ENCODE measurements at regions not wholly inside any gene's neighbourhood (a gene's known extent, or its start where the extent isn't known, plus 50 kb on each side); places are given as distances from the start of the nearest gene placed in this dataset.
"Not testable (repeated sequence)": the region's sequence is repeated elsewhere in the genome, so short reads cannot be mapped to it uniquely, and the experiment has no call there.

DNA sequence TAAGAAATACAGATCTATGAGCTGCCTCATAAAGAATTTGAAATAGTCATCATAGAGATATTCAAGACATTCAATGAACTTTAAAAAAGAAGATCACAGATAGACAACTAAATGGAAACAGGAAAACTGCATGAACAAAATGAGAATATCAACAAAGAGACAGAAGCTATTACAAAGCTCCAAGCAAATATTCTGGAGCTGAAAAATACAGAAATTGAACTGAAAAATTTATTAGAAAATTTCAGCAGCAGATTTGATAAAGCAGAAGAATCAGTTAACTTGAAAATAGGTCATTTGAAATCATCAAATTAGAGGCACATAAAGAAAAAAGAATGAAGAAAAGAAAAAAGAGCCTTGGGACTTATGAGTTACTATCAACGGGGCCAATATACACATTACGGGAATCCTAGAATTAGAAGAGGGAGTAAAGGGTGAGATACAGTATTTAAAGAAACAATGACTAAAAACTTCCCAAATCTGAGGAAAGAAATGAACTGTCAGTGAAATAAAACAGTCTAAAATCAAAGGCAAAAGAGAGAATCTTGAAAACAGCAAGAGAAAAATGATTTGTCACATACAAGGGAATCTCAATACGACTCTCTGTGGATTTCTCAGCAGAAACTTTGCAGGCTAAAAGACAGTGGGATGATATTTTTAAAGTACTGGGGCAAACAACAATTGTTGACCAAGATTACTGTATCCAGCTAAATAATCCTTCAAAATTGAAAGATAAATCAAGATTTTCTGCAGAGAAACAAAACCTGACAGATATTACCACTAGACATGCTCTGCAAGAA lies 641.6 kb downstream of the ANKRD50 start:
- no peak for DNase-seq

- not testable (repeated sequence) for DNase-seq
These were observed 637.3 kb downstream of the ANKRD50 start for GRCh38 chr4:124075276-124075675.

- no peak for DNase-seq
These were observed 633.3 kb downstream of the ANKRD50 start for GRCh38 chr4:124079174-124079780.

GRCh38 chr4:124083711-124084110 lies 628.8 kb downstream of the ANKRD50 start:
- DNase-seq = no peak

- no peak for DNase-seq
These were observed 626.9 kb downstream of the ANKRD50 start for GRCh38 chr4:124085561-124086180.

GRCh38 chr4:124090021-124090420 lies 622.5 kb downstream of the ANKRD50 start:
- no peak for DNase-seq

DNA sequence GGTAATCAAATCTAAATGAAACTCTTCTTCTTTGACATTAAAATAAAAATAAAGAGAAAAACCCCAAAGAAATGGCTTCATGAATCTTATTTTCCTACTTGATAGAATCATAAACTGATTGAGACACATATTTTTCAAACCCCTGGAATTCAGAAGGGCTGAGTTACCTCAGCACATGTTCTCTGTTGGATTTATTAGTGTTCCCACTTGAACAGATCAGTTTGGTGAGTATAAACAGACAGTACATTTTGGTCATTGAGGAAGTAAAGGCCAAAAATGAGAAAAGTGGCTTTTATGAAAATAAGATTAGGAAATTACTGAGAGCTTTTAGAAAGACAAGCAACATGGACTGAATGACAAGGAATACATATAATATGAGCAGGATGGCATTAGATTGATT lies 620.4 kb downstream of the ANKRD50 start:
- DNase-seq = no peak

DNA sequence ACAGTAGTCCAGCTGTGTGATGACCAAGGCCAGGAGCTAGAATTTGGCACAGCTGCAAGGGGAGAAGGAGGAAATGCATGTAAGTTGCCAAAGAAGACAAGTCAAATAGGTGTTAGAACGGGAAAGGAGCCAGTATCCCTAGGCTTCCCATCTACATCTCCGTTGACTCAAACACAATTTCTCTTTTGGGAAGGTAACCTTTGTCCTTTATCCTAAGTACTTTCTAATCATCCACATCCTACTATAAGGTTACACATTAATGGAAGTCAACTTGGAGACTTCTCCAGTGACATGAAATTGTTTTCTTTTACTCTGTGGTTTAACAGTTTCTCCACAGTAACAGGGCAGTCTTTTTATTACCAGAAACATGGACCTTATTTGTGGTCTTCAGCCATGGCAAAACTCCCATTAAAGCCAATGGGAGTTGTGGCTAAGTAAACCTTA lies 620.0 kb downstream of the ANKRD50 start:
- no peak for DNase-seq

DNA sequence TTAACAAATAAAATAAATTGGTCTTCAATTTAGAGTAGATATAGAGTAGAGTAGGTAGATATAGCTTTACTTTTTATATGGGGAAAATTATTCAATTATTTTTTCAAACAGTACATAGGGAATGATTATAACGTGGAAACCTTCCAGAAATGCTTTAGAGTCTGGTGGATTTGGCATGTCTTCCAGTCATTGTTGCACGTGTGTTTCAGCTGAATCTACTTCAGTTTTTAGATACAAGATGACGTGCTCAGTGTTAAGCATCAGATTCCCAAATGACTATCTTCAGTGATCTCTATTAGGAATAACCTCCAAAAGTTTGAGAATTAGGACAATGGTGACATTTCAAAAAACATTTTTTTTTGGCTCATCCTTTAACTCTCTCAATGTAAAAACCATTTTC lies 616.9 kb downstream of the ANKRD50 start:
- DNase-seq = no peak

DNA sequence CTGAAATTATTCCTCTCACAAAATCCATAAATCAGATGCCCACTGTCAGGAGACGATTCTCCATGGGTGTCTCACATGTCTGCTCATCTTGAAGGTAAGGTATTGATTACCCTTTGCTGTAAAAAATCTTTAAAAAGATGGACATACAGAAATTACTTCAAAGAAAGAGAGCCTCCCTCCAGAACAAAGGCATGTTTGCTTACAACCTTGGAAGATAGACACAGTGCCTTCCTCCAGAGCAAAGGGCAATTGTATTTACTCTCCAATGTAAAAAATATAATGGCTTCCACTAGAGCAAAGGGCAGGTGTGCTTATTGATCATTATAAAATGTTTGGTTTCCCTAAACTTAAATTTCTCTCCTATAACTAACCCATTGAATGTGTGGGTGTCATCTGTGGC lies 616.2 kb downstream of the ANKRD50 start:
- DNase-seq = no peak

- DNase-seq = no peak
These were observed 615.1 kb downstream of the ANKRD50 start for GRCh38 chr4:124097447-124097846.

DNA sequence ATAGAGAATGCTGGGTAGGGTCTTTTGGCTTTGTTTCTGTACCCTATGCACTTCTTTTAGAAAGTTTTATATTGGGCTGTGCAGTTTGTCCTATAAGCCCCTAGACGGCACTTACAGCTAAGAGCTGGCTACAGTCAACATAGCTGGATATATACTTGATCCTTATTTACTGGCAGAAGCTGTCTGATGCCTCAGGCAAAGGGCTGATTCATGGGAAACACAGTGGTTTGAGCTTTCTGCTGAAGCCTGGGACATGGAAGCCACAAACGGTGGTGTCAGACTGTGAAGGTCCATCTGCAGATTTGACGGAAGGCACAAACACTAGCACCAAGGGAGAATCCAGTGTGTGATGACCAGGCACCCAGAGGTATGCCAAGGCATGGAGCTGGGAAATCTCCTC lies 608.4 kb downstream of the ANKRD50 start:
- no peak for DNase-seq

GRCh38 chr4:124104628-124105027 lies 607.9 kb downstream of the ANKRD50 start:
- DNase-seq = no peak

DNA sequence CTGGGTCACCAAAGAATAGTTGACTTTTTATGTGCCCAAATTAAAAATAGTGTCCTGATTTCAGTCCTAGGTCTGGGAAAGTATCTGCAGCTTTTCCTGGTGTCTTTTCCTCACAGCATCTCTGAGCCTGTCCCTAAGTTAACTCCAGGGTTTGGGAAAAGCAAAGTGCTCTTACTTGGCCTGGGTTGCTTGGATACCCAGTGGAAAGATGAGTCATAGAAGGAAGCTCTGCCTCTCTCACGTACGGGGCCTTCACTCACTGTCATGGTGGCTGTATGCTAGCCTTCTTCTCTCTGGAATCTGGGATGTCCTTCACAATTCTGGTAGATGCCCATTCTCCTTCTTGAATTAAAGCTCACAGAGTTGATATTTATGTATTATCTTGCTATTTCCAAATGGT lies 607.3 kb downstream of the ANKRD50 start:
- DNase-seq = no peak

DNA sequence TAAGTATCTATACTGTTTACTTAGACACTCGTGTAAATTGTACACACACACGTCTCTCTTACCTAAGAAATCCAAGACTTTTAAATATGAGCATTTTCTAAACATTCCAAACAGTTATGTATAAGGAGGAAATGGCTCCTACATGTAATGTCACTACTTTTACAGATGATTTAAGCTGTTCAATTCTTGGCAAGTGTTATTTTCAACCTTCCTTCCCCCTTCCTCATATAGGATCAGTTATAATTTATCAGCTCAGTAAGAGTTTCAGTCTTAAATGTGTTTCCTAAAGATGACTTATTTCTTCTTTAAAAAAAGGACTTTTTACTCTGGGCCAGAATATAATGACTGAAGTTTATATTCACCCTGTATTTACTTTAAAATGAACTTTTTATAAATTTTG lies 601.1 kb downstream of the ANKRD50 start:
- no peak for DNase-seq

GRCh38 chr4:124111922-124112321 lies 600.6 kb downstream of the ANKRD50 start:
- no peak for DNase-seq

DNA sequence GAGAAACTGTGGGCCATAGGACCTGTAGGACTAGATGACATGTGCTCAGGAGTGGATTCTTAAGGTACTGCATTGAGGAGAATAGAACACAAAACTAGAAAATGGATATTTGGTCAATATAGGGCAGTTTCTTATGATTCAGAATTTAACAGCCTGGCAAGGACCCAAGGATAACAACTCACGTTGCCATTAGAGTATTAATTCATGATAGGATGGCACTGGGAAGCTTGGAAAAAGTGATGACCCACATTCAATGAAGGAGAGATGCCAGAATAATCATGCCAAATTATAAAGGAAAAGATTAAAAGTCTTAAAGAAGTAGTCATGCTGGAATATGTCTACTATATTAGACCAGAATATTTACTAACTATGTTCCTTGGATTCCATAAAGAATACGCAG lies 594.5 kb downstream of the ANKRD50 start:
- DNase-seq = no peak

- no peak for DNase-seq
These were observed 591.0 kb downstream of the ANKRD50 start for GRCh38 chr4:124121461-124121971.

DNA sequence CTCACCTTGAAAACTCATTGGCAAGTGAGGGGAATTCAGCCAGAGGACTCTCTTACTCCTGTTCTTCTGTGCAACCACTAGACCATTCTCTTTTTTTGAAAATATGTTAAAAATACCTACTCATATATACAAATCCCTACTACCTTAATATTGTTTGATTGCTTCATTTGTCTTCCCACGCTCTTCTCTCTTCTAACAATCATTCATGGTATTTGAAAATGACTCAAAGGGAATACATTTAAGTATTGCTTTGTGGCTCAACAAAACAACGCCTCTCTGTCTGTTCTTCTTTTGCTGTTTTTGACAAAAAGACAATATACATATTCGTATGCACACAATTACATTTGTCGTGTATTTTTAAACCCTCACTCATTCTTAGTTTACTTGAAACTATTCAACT lies 589.4 kb downstream of the ANKRD50 start:
- no peak for DNase-seq

GRCh38 chr4:124123721-124124120 lies 588.8 kb downstream of the ANKRD50 start:
- no peak for DNase-seq

DNA sequence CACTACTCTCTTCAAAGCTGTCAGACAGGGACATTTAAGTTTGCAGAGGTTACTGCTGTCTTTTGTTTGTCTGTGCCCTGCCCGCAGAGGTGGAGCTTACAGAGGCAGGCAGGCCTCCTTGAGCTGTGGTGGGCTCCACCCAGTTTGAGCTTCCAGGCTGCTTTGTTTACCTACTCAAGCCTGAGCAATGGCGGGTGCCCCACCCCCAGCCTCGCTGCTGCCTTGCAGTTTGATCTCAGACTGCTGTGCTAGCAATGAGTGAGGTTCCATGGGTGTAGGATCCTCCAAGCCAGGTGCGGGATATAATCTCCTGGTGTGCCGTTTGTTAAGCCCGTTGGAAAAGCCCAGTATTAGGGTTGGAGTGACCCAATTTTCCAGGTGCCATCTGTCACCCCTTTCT lies 581.2 kb downstream of the ANKRD50 start:
- not testable (repeated sequence) for DNase-seq

- DNase-seq = no peak
These were observed 580.4 kb downstream of the ANKRD50 start for GRCh38 chr4:124132161-124132560.

GRCh38 chr4:124133753-124134152 lies 578.8 kb downstream of the ANKRD50 start:
- DNase-seq = no peak

GRCh38 chr4:124135409-124135813 lies 577.1 kb downstream of the ANKRD50 start:
- no peak for DNase-seq
